Stomach (tissue), 4 donors: ENCODE measurements at regions not wholly inside any gene's neighbourhood (a gene's known extent, or its start where the extent isn't known, plus 50 kb on each side); places are given as distances from the start of the nearest gene placed in this dataset.

Source experiments
- POLR2A ChIP-seq, 4 donors: fragments of 450-650 bp; IDR thresholded peaks; one replicate each; pipeline ENCODE4 v1.6.1; 2016; ENCODE audit warnings: antibody characterized with exemption in 4 of 4, control low read depth in 2 of 4, mild to moderate bottlenecking in 1 of 4, moderate library complexity in 1 of 4
- POLR2AphosphoS5 ChIP-seq, 3 donors: sonication (generic); formaldehyde crosslinking; IDR thresholded peaks; one replicate each; pipeline ENCODE4 v1.6.1; 2016; ENCODE audit warnings: antibody characterized with exemption in 3 of 3
- TF ChIP-seq, protein P1 (sequence below), 7 experiments: fragments of 450-650 bp in 4 of 7; fragments of 200-600 bp in 3 of 7; sonication (generic) in 3 of 7; IDR thresholded peaks; one replicate each; pipeline ENCODE4 v1.5.1; 2016 to 2019; ENCODE audit warnings: antibody characterized with exemption in 7 of 7, control low read depth in 2 of 7, mild to moderate bottlenecking in 1 of 7

DNA sequence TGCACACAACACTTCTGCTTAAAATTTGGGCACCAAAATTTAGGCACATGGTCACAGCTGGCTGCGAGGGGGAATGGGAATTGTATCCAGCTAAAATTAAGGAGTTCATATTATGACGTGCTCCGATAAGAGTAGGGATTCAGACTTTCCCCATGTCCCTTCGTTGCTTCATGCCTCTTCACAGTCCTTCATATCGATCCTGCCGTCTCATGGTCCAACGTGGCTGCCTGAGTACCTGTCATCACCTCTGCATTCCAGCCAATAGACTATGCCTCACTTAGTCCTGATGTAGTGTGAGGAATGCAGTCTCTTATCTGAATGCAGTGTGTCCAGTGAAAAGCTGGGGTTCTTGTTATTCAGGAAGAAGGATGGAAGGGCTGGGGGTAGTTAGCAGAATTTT, 108.6 kb downstream of the SIK1 start:
- TF ChIP-seq POLR2AphosphoS5 (IDR thresholded peaks at IDR 0.05), result no peak
- TF ChIP-seq POLR2A (IDR thresholded peaks at IDR 0.05), result no peak
- TF ChIP-seq, protein P1, sequence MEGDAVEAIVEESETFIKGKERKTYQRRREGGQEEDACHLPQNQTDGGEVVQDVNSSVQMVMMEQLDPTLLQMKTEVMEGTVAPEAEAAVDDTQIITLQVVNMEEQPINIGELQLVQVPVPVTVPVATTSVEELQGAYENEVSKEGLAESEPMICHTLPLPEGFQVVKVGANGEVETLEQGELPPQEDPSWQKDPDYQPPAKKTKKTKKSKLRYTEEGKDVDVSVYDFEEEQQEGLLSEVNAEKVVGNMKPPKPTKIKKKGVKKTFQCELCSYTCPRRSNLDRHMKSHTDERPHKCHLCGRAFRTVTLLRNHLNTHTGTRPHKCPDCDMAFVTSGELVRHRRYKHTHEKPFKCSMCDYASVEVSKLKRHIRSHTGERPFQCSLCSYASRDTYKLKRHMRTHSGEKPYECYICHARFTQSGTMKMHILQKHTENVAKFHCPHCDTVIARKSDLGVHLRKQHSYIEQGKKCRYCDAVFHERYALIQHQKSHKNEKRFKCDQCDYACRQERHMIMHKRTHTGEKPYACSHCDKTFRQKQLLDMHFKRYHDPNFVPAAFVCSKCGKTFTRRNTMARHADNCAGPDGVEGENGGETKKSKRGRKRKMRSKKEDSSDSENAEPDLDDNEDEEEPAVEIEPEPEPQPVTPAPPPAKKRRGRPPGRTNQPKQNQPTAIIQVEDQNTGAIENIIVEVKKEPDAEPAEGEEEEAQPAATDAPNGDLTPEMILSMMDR (IDR thresholded peaks at IDR 0.05), result no peak
